Caco-2 (cell line): ENCODE measurements at regions not wholly inside any gene's neighbourhood (a gene's known extent, or its start where the extent isn't known, plus 50 kb on each side); places are given as distances from the start of the nearest gene placed in this dataset.

Experiments
- BruUV-seq: library from RNA; stranded (reverse); fragments of 400-500 nt; replicated peaks from 2 replicates; lab custom pipeline; 2021; lab: Mats Ljungman, UMichigan
- CTCF ChIA-PET: fragments of 300-600 bp; sonication (Branson Sonifier 250); formaldehyde crosslinking; loops from one replicate; lab custom pipeline; 2022; ENCODE audit warnings: antibody characterized with exemption; lab: Charles Lee
- POLR2A ChIA-PET: fragments of 300-600 bp; sonication (Branson Sonifier 250); formaldehyde crosslinking; loops from one replicate; lab custom pipeline; 2022; ENCODE audit warnings: antibody characterized with exemption; lab: Charles Lee
- DNase-seq, 2 experiments: peaks; one replicate each; pipeline versions ENCODE4 v3.0.0 to v3.0.0-alpha.2; 2020 to 2022
- H3K27me3 ChIP-seq: replicated peaks from 2 replicates; pipeline ENCODE4 v1.6.0; 2011; ENCODE audit warnings: low read length; ENCODE audit not compliant: control insufficient read depth, insufficient read depth
- H3K36me3 ChIP-seq: 2 replicates; pipeline ENCODE4 v1.5.1; 2011; ENCODE audit warnings: low read length; ENCODE audit not compliant: control insufficient read depth, insufficient read depth
- H3K4me1 ChIP-seq: fragments of 250-450 bp; sonication (Bioruptor Pico); 2 replicates; pipeline ENCODE4 v1.5.1; 2020; ENCODE audit warnings: mild to moderate bottlenecking
- H3K4me3 ChIP-seq: 2 replicates; pipeline ENCODE4 v1.5.1; 2011; ENCODE audit warnings: low read depth, mild to moderate bottlenecking, control low read depth, low read length
- H3K9me3 ChIP-seq: fragments of 250-450 bp; sonication (Bioruptor Pico); 2 replicates; pipeline ENCODE4 v1.5.1; 2020; ENCODE audit warnings: mild to moderate bottlenecking, moderate library complexity
- H3K27ac Mint-ChIP-seq: one replicate; pipeline ENCODE4 v1.8.0; 2022; ENCODE audit warnings: mixed read lengths; ENCODE audit not compliant: unreplicated experiment
- H3K27me3 Mint-ChIP-seq: one replicate; pipeline ENCODE4 v1.8.0; 2022; ENCODE audit warnings: mixed read lengths; ENCODE audit not compliant: insufficient read depth, unreplicated experiment
- H3K36me3 Mint-ChIP-seq: one replicate; pipeline ENCODE4 v1.8.0; 2022; ENCODE audit warnings: mild to moderate bottlenecking, mixed read lengths; ENCODE audit not compliant: insufficient read depth, unreplicated experiment
- H3K4me1 Mint-ChIP-seq: one replicate; pipeline ENCODE4 v1.8.0; 2022; ENCODE audit warnings: low read depth, mixed read lengths; ENCODE audit not compliant: unreplicated experiment
- H3K4me3 Mint-ChIP-seq: one replicate; pipeline ENCODE4 v1.8.0; 2022; ENCODE audit warnings: mild to moderate bottlenecking, moderate library complexity, mixed read lengths; ENCODE audit not compliant: unreplicated experiment
- H3K9me3 Mint-ChIP-seq: one replicate; pipeline ENCODE4 v1.8.0; 2022; ENCODE audit warnings: mixed read lengths; ENCODE audit not compliant: unreplicated experiment
- CTCF ChIP-seq, 2 experiments: fragments of 200-600 bp in 1 of 2; IDR thresholded peaks; 1 replicate in 1 of 2; 2 replicates in 1 of 2; pipeline versions ENCODE4 v1.5.1 to v1.8.0; 2011 to 2022; ENCODE audit warnings: antibody characterized with exemption in 1 of 2, control low read depth in 1 of 2, inconsistent platforms in 1 of 2, low read depth in 1 of 2, low read length in 1 of 2, mild to moderate bottlenecking in 1 of 2, moderate library complexity in 1 of 2; ENCODE audit not compliant: insufficient read depth in 1 of 2, severe bottlenecking in 1 of 2, unreplicated experiment in 1 of 2
- intact Hi-C: fragments of 100-400 bp; cut with micrococcal nuclease; formaldehyde crosslinking; loops from one replicate; pipeline ENCODE4 v1.10.0; 2022; ENCODE audit not compliant: unreplicated experiment

GRCh38 chr3:110390372-110390771 lies 681.2 kb upstream of the NECTIN3 start:
- Mint-ChIP-seq H3K27me3 (no peaks in the 10 kb centered on the region), H3K27ac (no peak overlapping the region), H3K9me3 (no peaks in the 10 kb centered on the region), H3K4me3 (no peak overlapping the region), H3K4me1 (no peaks in the 10 kb centered on the region), H3K36me3 (no peaks in the 10 kb centered on the region)
- ChIA-PET POLR2A (no interaction called here), CTCF (no interaction called here)
- Histone ChIP-seq H3K27me3 (no peaks in the 10 kb centered on the region), H3K9me3 (no peaks in the 10 kb centered on the region), H3K4me3 (no peak overlapping the region), H3K36me3 (no peaks in the 10 kb centered on the region), H3K4me1 (no peaks in the 10 kb centered on the region)
- no peak for DNase-seq
- TF ChIP-seq CTCF (IDR thresholded peaks at IDR 0.05; ENCODE audit: insufficient read depth in 1 of 2, low read depth in 1 of 2, low read length in 1 of 2, severe bottlenecking in 1 of 2, unreplicated experiment in 1 of 2) = no peak
- no TSS peak for BruUV-seq
- intact Hi-C loops = no loop called here

GRCh38 chr3:110391042-110391441 lies 680.6 kb upstream of the NECTIN3 start:
- BruUV-seq = no TSS peak
- H3K4me3 Mint-ChIP-seq = no peak overlapping the region
- Histone ChIP-seq H3K9me3 (no peaks in the 10 kb centered on the region), H3K4me3 (no peak overlapping the region), H3K4me1 (no peaks in the 10 kb centered on the region), H3K36me3 (no peaks in the 10 kb centered on the region), H3K27me3 (no peaks in the 10 kb centered on the region)
- no peaks in the 10 kb centered on the region for H3K9me3 Mint-ChIP-seq
- no peak overlapping the region for H3K27ac Mint-ChIP-seq
- no peaks in the 10 kb centered on the region for H3K27me3 Mint-ChIP-seq
- ChIA-PET POLR2A (no interaction called here), CTCF (no interaction called here)
- intact Hi-C loops = no loop called here
- no peak for DNase-seq
- no peaks in the 10 kb centered on the region for H3K36me3 Mint-ChIP-seq
- TF ChIP-seq CTCF (IDR thresholded peaks at IDR 0.05; ENCODE audit: insufficient read depth in 1 of 2, low read depth in 1 of 2, low read length in 1 of 2, severe bottlenecking in 1 of 2, unreplicated experiment in 1 of 2) = no peak
- H3K4me1 Mint-ChIP-seq = no peaks in the 10 kb centered on the region

GRCh38 chr3:110391640-110392395 lies 679.8 kb upstream of the NECTIN3 start:
- no TSS peak for BruUV-seq
- no peak for TF ChIP-seq CTCF (IDR thresholded peaks at IDR 0.05; ENCODE audit: insufficient read depth in 1 of 2, low read depth in 1 of 2, low read length in 1 of 2, severe bottlenecking in 1 of 2, unreplicated experiment in 1 of 2)
- Histone ChIP-seq H3K4me1 (no peaks in the 10 kb centered on the region), H3K27me3 (no peaks in the 10 kb centered on the region), H3K4me3 (no peak overlapping the region), H3K9me3 (no peaks in the 10 kb centered on the region), H3K36me3 (no peaks in the 10 kb centered on the region)
- Mint-ChIP-seq H3K36me3 (no peaks in the 10 kb centered on the region), H3K4me3 (no peak overlapping the region), H3K9me3 (no peaks in the 10 kb centered on the region), H3K27me3 (no peaks in the 10 kb centered on the region), H3K4me1 (no peaks in the 10 kb centered on the region), H3K27ac (no peak overlapping the region)
- no peak for DNase-seq
- ChIA-PET POLR2A (no interaction called here), CTCF (no interaction called here)
- intact Hi-C loops = no loop called here
